Right lobe of liver (tissue), 4 donors: ENCODE measurements at regions not wholly inside any gene's neighbourhood (a gene's known extent, or its start where the extent isn't known, plus 50 kb on each side); places are given as distances from the start of the nearest gene placed in this dataset.

ENCODE experiments used
- CTCF ChIP-seq, 4 donors: fragments of 200-600 bp in 3 of 4; fragments of 450-650 bp in 1 of 4; IDR thresholded peaks; one replicate each; pipeline versions ENCODE4 v1.5.1 to v1.8.0; 2016 to 2022; ENCODE audit warnings: antibody characterized with exemption in 4 of 4, mild to moderate bottlenecking in 2 of 4
- POLR2A ChIP-seq: fragments of 450-650 bp; IDR thresholded peaks from one replicate; pipeline ENCODE4 v1.6.1; 2017; ENCODE audit warnings: antibody characterized with exemption, mild to moderate bottlenecking
- donor health status: DM: no; HTN: no; CAD: no.
- donor health status: DM: no; HTN: no; CAD: no.
- donor health status: DM: no; HTN: yes; CAD: no.

- TF ChIP-seq CTCF (IDR thresholded peaks at IDR 0.05): no peak
- TF ChIP-seq POLR2A: no peak
Observed at GRCh38 chr11:116189408-116190170, 583.2 kb downstream of the BUD13 start.
